T-helper 2 cell treated with Interferon-gamma antibody and Interleukin-4, amounts not matched to agents 100 ng/mL and 5 ng/mL, for 36 hours (primary cell): ENCODE measurements at regions not wholly inside any gene's neighbourhood (a gene's known extent, or its start where the extent isn't known, plus 50 kb on each side); places are given as distances from the start of the nearest gene placed in this dataset.

Source experiments
- intact Hi-C: fragments of 100-400 bp; cut with micrococcal nuclease; formaldehyde crosslinking; loops from one replicate; pipeline ENCODE4 v1.15.1; 2023

DNA sequence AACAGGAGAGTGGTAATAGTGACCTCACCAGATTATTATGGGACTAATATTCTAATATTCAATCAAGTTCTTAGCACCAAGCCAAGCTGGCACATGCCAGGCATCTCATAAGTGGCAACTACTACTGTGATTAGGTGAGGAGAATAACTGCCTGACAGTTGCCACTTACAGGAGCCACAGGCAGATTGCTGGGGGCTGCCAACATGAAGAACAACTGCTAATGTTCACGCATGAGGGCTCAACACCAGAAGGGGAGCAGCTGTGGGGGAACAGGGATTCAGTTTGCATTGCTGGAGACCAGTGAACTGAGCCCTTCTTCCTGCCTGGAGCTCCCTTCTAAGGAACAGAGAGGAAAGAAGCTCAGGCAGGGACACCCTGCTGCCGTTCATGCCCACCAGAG is 504.5 kb downstream of the FOXO1 start:
- intact Hi-C loops, result no loop called here

DNA sequence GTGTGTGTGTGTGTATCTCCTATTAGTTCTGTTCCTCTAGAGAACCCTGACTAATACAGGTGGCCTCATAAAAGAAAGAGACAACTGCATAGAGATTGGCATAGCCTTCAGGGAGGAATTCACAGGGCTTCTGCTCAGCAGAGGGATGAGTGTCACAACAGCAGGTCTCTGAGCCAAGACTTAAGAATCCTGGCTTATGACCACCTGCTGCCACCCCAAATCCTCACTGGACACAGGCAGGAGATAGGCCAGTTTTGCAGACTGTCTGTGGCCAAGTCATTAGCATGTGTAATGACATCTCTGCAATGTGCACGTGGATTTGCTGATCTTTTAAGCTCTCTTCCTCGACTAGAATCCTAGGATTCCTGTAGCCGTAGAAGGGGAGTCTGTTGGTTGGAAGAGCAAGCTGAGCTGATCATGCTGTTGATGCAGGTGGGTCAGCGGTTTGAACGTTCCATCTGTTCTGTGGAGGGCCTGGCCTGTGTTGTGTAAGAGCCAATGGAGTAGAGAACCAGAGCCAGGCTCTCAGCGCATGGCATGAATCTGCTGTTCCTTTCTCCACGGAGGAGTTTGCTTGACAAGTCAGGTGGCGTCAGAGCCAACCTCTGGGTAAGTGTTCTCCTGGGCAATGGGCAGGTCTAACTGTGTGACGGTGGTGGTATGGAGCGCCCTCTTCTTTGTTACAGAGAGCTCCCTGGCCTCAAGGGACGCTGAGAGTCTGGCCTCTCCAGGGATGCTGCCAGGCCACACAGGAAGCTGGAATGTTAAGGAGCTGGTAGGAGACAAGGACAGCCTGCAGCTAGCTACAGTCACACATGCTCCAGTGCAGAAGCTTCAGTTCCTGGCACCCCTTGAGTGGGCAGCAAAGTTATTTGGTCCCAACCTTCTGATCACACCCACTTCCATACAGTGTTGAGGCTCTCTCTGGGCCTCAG is 503.1 kb downstream of the FOXO1 start:
- intact Hi-C loops, result no loop called here

DNA sequence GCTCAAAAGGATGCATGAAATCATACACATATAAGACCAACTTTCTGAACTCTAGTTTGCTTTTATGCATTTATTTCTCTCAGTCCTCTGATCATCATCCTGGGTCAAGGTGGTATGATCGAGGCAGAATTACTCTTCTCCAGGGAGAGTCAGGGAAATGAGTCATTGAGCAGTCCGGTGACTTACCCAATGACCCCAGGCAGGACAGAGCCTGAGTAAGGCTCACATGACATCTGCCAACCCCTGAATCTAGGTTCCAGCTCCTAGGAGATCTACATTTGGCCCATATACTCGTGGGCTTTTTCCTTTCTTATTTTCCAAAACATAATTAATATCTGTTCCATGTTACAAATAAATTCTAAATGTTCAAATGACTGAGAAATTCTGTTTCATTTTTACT is 502.3 kb downstream of the FOXO1 start:
- intact Hi-C loops, result no loop called here

DNA sequence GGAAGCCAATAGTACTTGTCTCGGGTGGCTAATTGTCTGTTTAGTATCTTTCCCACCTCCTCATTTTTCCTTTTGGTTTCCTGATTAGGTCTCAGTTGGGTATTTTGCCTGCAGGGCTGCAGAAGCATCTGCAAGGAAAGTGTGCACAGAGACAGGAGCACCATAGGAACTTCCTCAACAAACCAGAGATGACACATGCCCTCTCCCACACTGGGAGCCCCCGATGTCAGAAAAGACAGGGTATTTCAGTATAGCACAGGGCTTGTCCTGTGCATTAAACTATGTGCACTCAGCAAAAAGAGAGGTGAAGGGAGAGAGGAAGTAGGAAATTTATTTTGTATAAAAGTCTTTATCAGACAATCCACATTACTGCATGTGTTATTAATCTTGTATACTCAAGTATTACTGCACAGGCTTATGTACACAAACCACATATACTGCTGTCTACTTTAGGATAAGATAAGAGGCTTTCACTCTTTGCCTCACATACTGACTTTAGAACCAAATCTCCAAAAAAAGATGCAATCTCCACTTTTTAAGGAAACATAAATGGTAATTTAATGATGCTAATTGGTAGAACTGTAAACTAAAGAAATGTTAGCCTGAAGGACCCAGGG is 501.0 kb downstream of the FOXO1 start:
- intact Hi-C loops, result no loop called here

DNA sequence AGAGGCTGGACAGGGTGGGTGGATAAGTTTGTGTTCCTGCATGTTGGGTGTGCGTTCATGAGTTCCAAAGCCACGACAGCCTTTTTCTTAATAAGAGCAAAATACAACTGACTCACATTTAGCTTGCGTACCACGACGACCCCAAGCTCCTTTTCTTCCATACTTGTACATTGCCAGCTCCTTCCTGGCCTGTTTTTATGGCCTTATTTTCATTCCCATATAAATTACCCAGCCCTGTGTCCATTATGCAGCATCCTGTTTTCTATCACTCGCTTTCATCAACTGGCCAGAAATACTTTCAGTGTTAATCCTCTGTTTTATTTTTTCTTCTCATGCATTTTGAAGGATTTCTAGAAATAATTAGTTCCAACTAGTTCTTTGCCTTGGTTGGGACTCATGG is 499.1 kb downstream of the FOXO1 start:
- intact Hi-C loops, result no loop called here

DNA sequence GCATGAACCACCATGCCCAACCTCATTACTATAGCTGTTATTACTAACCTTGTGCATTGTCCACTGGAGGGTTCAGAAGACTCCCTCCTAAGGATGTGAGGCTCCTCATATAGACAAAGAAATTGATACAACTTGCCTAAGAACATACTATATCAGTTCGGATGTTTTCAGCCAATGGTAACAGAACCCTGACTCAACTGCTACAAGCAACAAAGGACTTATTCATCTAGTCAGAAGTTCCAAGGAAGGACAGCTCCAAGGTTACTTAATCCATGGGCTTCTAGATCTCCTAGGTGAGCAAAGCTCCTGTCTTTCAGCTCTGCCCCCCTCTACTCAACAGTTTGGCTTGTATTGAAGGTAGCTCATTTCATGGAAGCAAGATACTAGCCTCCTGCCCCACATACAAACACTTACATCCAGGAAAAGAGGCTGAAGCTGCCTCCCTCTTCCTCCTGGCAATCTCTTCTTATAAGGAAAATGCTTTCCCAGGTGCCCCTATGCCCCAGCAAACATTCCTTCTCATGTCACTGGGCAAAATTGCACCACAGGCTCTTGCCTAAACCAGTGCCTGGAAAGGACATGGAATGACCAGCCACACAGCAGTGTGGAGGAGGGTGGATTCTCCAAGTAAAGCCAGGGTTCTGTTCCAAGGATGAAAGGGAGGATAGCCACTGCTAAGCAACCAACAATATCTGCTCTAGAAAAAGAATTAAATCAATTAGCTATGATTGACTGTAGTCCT is 497.8 kb downstream of the FOXO1 start:
- intact Hi-C loops, result no loop called here

DNA sequence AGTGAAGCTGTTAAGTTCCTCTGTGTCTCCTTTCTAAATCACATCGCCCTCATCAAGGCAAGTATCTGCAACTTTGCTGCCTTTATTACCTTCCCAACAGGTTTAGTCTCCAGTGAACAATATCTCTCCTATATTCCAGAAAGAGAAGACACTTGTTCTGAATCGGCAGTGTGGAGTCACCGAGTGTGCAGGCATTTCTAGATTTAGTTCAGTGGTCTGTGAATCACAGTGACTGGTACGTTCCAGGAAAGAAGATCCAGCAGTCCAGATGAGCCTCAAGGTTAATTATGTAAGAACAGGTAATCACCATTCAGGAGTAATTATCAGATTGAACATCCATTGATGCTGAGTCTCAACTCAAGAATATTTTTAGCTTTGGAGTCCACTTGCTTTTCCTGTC is 497.0 kb downstream of the FOXO1 start:
- intact Hi-C loops, result no loop called here

DNA sequence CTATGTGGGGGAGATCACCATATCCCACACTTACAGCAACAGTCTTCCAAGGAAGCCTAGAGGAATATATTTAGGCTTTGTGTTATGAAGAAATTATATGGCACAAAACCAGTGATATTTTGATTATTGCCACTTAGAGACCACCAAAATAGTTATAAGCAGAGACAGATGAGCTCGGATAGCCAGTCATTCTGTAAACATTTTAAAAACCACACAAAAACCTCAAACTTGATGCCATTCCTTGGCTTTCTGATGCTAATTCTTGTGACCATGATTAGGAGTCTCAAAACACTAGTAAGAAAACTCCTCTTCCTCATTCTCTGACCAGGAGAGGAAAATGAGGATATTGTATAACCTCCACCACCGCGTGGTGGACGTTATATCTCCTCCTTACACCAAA is 496.4 kb downstream of the FOXO1 start:
- intact Hi-C loops, result no loop called here

DNA sequence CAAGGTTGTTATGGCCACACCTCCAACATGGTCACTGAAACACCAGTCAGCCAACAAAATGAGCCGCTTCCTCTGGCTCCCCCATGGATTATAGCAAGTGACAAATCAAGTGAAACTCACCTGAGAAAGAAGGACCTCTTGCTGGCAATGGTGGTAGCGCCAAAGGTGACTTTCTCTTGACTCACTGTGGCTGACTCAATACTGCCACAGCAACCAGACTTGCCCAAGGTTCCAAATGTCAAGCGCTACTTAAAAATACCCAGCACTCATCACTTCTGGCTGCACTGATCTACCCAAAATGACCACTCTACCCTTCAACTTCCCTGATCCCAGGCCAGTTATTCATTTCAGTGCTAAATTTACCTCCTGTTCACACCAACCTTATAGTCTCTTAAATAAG is 495.5 kb downstream of the FOXO1 start:
- intact Hi-C loops, result no loop called here

DNA sequence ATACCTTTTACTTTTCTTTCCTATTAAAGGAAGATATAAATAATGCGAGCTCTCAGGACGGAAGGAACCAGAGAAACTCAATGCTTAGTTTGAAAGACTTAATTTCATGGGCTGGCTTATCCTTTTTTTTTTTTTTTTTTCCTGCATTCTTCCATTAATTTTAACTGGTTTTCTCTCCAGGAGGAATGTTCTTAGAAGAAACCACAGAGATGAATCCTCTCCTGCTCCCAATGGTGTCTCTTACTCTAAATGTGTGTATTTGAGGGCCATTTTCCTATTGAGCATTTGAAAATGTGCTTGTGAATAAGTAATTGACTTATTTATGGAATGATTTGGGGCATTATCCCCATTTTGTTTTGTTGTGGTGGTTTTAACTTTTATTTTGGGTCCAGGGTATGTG is 494.9 kb downstream of the FOXO1 start:
- intact Hi-C loops, result no loop called here

DNA sequence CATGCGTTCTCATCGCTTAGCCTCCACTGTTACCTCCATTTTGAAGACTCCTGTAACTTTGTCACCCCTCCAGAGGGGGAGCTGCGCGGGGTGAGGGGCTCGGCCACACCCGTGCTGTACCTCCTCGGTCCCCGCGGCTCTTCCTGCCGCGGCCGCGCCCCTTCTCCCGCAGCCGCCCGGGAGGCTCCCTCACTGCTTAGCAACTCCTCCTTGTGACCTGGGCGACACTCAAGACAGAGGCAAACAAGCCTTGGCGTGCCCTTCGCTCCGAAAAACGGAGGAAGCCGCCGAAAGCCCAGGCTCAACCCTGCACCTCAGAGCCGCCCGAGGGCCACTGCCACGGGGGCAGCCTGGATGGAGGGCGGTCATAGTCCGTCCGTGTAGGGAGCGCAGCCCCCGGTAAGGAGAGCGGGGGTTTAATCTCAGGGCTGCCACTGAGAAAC is 494.3 kb downstream of the FOXO1 start:
- intact Hi-C loops, result no loop called here

DNA sequence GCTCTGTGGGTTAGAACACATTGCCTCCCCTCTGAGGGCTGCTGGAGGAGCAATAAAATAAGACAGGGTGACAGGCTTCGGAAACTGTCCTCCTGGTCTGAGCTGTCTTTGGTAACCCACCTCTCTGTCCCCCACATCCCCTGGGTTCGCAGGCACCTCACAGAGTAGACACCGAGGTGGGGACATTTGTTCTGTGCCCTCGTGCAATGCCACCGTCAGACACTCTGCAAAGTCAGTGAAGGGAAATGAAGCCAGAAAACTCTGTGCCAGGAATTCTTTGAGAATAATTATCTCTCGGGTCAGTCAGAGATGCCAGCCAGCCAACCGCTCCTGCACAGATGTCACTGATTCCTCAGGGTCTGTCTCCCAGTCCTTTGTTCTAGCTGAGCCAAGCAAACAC is 493.6 kb downstream of the FOXO1 start:
- intact Hi-C loops, result no loop called here

DNA sequence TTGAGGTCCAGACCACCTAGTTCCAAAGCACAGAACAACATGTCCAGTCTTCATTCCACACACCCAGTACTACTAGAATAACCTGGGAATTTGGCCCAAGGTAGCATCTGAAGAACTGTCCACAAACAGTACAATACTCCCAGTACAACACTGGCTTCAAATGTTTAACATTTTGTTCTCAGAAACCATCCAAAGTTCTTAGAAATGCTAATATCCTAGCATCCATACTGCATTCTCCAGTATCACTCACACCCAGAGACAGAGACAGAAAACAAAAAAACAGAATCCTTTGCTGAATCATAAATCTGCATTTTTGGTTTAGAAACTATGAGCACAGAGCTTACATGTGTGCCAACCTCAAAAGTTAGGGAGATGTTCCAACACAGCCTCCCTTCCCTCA is 490.8 kb downstream of the FOXO1 start:
- intact Hi-C loops, result no loop called here

DNA sequence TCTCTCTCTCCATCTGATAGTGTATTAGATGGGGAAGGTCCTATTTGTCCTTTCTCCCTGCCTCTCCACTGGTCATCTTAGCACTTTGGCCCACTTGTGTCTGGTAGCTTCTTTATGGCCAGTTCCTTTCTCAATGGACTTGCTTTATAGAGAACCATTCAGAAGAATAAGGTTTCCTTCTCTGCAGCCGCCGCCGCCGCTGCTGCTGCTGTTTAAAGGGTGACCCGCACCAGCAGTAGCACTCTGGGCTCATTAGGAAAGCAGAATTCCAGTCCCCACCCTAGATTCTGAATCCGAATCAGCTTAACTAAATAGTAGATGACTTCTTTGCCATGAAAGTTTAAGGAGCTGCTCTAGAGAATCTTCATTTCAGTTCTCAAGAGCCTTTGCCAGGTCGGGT is 490.2 kb downstream of the FOXO1 start:
- intact Hi-C loops, result no loop called here

DNA sequence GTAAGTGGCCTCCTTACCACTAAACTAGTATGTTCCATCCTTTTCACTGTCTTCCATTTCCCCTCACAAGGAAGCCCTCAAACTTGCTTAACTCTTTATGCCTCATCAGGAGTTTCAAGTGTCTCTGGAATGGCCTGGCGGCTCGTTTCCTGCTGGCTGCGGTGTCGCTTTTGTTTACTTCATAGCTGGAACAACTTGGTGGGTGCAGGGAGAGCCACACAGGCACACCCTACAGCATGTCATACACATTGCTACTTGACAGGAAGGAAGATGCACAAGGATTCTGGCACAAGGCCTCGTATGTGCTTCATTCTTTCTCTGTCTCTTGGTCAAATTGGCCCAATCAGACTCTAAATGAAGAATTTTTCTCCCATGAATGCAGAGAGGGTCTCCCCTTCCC is 488.3 kb downstream of the FOXO1 start:
- intact Hi-C loops, result no loop called here

DNA sequence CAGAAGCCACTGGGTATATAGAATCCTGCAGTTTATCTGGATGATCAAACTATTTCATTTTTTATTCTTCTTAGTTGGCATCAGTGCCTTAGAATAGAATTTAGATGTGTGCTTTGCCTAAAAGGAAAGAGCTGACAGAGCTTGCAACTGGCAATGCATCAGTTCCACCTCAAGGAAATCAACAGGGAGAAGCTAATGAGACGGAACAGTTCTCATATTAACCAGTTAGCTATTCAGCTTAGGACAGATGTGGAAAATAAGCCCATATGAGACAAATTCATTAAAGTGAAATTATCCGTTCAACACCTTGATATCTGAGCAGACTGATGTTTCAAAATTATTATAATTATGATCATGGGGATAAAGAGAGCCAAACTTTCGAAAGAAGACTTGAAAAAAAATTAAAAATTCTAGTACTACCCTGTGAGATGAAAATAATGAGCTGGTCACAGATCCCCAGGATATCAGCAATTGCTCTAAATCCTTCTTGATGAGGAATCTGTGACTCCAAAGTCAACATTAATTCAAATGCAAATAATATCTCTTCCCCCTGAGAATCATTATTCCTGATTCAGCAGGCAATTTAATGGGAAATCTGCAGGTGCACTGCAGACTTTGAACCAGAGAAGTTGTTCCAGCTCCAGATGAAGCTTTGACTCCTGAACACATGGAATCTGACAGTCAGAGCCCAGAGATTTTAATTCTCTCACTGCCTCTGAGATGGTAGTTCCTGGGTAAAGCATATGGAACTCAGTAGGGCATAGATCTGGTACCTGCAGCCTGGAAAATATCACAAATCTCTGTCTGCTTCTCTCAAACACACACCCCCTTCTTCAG is 486.8 kb downstream of the FOXO1 start:
- intact Hi-C loops, result loop anchor here (10.0 kb wide), 1 partner anchor 205 kb away; no protein-coding TSS in a partner anchor

DNA sequence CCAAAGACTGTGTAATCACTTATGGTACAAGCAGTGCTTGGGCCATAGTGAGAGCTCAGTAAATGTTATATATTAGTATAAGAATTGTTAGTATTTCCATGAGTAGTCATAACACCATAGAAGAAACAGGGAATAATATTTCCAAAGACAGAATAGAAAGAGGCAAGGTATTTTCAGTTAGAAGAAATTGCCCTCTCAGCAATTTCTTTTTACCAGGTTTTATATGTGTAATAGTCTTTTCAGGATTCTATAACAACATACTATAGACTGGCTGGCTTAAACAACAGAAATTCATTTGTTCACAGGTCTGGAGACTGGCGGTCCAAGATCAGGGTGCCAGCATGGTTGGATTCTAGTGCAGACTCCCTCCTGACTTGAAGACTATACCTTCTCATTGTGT is 485.7 kb downstream of the FOXO1 start:
- intact Hi-C loops, result loop anchor here (10.0 kb wide), 1 partner anchor 204 kb away; no protein-coding TSS in a partner anchor

DNA sequence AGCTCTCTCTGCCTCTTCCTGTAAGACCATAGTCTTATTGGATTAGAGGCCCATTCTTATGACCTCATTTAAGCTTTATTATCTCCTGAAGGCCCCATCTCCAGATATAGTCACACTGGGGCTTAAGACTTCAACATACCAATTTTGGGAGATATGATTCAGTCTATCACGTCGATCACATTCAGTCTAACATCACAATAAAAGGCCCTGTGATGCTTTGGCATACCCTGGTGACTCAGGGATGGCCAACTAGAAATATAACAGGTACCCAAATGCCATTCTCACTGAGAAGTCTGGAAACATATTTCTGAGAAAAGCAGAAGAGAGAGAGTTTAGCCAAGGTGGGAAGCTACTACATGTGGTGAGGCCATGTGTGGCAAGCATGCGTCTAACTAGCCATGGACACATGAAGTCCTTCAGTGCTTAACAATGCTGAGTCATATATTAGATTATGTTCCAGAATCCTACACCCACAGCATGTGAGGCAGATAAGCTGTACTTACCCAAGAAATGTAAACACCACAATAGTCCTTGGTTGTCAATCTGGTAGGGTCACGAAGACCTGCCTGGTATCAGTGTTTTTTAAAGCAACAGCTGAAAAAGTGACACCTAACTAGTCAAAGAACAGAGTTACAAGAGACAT is 485.1 kb downstream of the FOXO1 start:
- intact Hi-C loops, result loop anchor here (10.0 kb wide), 1 partner anchor 203 kb away; no protein-coding TSS in a partner anchor

DNA sequence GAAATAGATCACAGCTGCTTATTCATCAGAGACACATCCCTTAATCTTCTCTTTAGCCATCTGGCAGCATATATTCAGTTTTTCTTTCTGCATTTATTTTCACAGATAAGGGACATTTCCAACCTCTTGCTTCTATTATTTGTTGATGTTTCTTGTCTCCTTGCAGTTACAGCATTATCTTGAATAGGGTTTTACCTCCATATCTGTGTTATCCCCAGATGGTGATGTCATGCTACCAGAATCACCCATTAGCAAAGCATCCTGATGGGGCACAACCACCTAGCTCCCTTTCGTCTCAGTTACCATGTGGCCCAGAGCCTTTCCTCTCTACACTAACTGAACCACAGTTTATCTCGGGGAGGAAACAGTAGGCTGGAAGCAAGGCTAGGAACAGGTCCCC is 483.9 kb downstream of the FOXO1 start:
- intact Hi-C loops, result loop anchor here (10.0 kb wide), 1 partner anchor 202 kb away; no protein-coding TSS in a partner anchor

DNA sequence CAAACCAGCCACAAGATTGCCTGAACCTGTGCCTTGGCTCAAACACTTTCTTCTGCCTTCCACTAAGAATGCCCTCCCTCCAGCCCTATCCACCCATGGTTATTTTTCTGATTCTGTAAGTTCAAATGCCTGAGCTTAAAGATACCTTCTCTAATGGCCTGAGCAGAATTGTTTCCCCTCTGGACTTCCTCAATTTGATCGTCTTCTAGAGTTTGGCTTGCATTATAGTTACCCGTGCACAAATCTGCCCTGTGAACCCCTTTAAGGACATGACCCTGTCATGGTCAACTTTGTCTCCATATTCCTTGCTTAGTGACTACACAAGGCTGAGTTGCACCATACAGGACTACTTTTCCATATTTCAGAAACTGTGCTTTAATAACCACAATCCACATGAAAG is 481.0 kb downstream of the FOXO1 start:
- intact Hi-C loops, result loop anchor here (5.0 to 10.0 kb wide), 5 partner anchors 37 to 592 kb away; no protein-coding TSS in a partner anchor
